H9 (cell line): ENCODE measurements at regions not wholly inside any gene's neighbourhood (a gene's known extent, or its start where the extent isn't known, plus 50 kb on each side); places are given as distances from the start of the nearest gene placed in this dataset.

ENCODE experiments used
- DNase-seq: peaks from one replicate; pipeline ENCODE4 v3.0.0-alpha.2; 2017
- H2AFZ ChIP-seq: one replicate; pipeline ENCODE4 v1.6.1; 2013; ENCODE audit warnings: mild to moderate bottlenecking, low read length, control low read depth, moderate library complexity
- H2AK5ac ChIP-seq: 2 replicates; pipeline ENCODE4 v1.6.1; 2013; ENCODE audit warnings: low read length, control low read depth, mixed read lengths; ENCODE audit not compliant: insufficient read length
- H2BK120ac ChIP-seq: one replicate; pipeline ENCODE4 v1.6.1; 2013; ENCODE audit warnings: low read depth, mild to moderate bottlenecking, low read length, control low read depth, inconsistent platforms; ENCODE audit not compliant: poor library complexity, severe bottlenecking
- H2BK12ac ChIP-seq: 2 replicates; pipeline ENCODE4 v1.6.1; 2013; ENCODE audit warnings: low read length, control low read depth, mixed read lengths, low read depth; ENCODE audit not compliant: insufficient read length
- H2BK15ac ChIP-seq: 2 replicates; pipeline ENCODE4 v1.6.1; 2013; ENCODE audit warnings: low read depth, low read length, control low read depth
- H2BK20ac ChIP-seq: one replicate; pipeline ENCODE4 v1.6.1; 2013; ENCODE audit warnings: low read depth, mild to moderate bottlenecking, low read length, control low read depth, inconsistent platforms; ENCODE audit not compliant: poor library complexity, severe bottlenecking
- H2BK5ac ChIP-seq: 2 replicates; pipeline ENCODE4 v1.6.1; 2013; ENCODE audit warnings: low read length, control low read depth, mixed read lengths; ENCODE audit not compliant: insufficient read length
- H3K14ac ChIP-seq: 2 replicates; pipeline ENCODE4 v1.6.1; 2013; ENCODE audit warnings: low read length, control low read depth; ENCODE audit not compliant: insufficient read depth
- H3K18ac ChIP-seq: 2 replicates; pipeline ENCODE4 v1.6.1; 2013; ENCODE audit warnings: low read depth, mild to moderate bottlenecking, mixed read lengths, low read length, control low read depth; ENCODE audit not compliant: insufficient read length
- H3K23ac ChIP-seq: 2 replicates; pipeline ENCODE4 v1.6.1; 2013; ENCODE audit warnings: low read length, control low read depth, mixed read lengths, low read depth; ENCODE audit not compliant: insufficient read length
- H3K23me2 ChIP-seq: 2 replicates; pipeline ENCODE4 v1.6.1; 2013; ENCODE audit warnings: low read depth, mild to moderate bottlenecking, mixed read lengths, low read length, control low read depth; ENCODE audit not compliant: insufficient read length, poor library complexity, severe bottlenecking
- H3K27ac ChIP-seq: 2 replicates; pipeline ENCODE4 v1.5.1; 2013; ENCODE audit warnings: low read length, control low read depth, mixed read lengths, low read depth; ENCODE audit not compliant: insufficient read length
- H3K27me3 ChIP-seq: 2 replicates; pipeline ENCODE4 v1.6.1; 2013; ENCODE audit warnings: low read length, control low read depth, inconsistent platforms; ENCODE audit not compliant: insufficient read depth
- H3K4ac ChIP-seq: 2 replicates; pipeline ENCODE4 v1.6.1; 2013; ENCODE audit warnings: low read depth, mild to moderate bottlenecking, control low read depth, inconsistent platforms, low read length, moderate library complexity
- H3K4me1 ChIP-seq: 2 replicates; pipeline ENCODE4 v1.6.1; 2013; ENCODE audit warnings: low read length, control low read depth, inconsistent platforms; ENCODE audit not compliant: insufficient read depth
- H3K4me2 ChIP-seq: 2 replicates; pipeline ENCODE4 v1.6.1; 2013; ENCODE audit warnings: low read length, control low read depth, mixed read lengths; ENCODE audit not compliant: insufficient read length, insufficient read depth
- H3K56ac ChIP-seq: 2 replicates; pipeline ENCODE4 v1.6.1; 2013; ENCODE audit warnings: low read depth, mild to moderate bottlenecking, mixed read lengths, low read length, control low read depth; ENCODE audit not compliant: insufficient read length
- H3K79me1 ChIP-seq: 2 replicates; pipeline ENCODE4 v1.6.1; 2013; ENCODE audit warnings: low read depth, mild to moderate bottlenecking, moderate library complexity, low read length, control low read depth, inconsistent platforms; ENCODE audit not compliant: insufficient read depth, poor library complexity, severe bottlenecking
- H3K79me2 ChIP-seq: 2 replicates; pipeline ENCODE4 v1.6.1; 2013; ENCODE audit warnings: low read length, control low read depth, inconsistent platforms; ENCODE audit not compliant: insufficient read depth
- H3K9ac ChIP-seq: 2 replicates; pipeline ENCODE4 v1.6.1; 2013; ENCODE audit warnings: low read length, control low read depth, mixed read lengths; ENCODE audit not compliant: insufficient read length; ENCODE audit errors: extremely low read depth
- H3K9me3 ChIP-seq: one replicate; pipeline ENCODE4 v1.6.1; 2013; ENCODE audit warnings: low read depth, low read length, inconsistent platforms; ENCODE audit not compliant: control insufficient read depth
- H3T11ph ChIP-seq: one replicate; pipeline ENCODE4 v1.6.1; 2013; ENCODE audit warnings: mild to moderate bottlenecking, low read length, control low read depth, inconsistent platforms
- H4K20me1 ChIP-seq: one replicate; pipeline ENCODE4 v1.6.1; 2013; ENCODE audit not compliant: control insufficient read depth, insufficient read length, insufficient read depth
- H4K5ac ChIP-seq: 2 replicates; pipeline ENCODE4 v1.6.1; 2013; ENCODE audit warnings: low read depth, mild to moderate bottlenecking, mixed read lengths, low read length, control low read depth; ENCODE audit not compliant: insufficient read length
- H4K8ac ChIP-seq: replicated peaks from 2 replicates; pipeline ENCODE4 v1.6.1; 2013; ENCODE audit warnings: low read length, control low read depth, mixed read lengths, low read depth; ENCODE audit not compliant: insufficient read length
- H4K91ac ChIP-seq: 2 replicates; pipeline ENCODE4 v1.6.1; 2013; ENCODE audit warnings: low read depth, mild to moderate bottlenecking, moderate library complexity, mixed read lengths, low read length, control low read depth; ENCODE audit not compliant: insufficient read length
- H3K27ac Mint-ChIP-seq, 3 experiments: 2 replicates in 2 of 3; 3 replicates in 1 of 3; pipeline ENCODE4 v1.8.0; 2020 to 2021; ENCODE audit warnings: mixed read lengths in 3 of 3, mild to moderate bottlenecking in 1 of 3, moderate library complexity in 1 of 3
- H3K27me3 Mint-ChIP-seq: 2 replicates; pipeline ENCODE4 v1.8.0; 2021; ENCODE audit warnings: low read depth, mild to moderate bottlenecking, moderate library complexity, mixed read lengths
- H3K36me3 Mint-ChIP-seq, 3 experiments: 2 replicates in 2 of 3; 3 replicates in 1 of 3; pipeline ENCODE4 v1.8.0; 2020 to 2021; ENCODE audit warnings: low read depth in 3 of 3, mixed read lengths in 3 of 3; ENCODE audit not compliant: insufficient read depth in 1 of 3
- H3K4me1 Mint-ChIP-seq, 2 experiments: 2 replicates each; pipeline ENCODE4 v1.8.0; 2020; ENCODE audit warnings: mixed read lengths in 2 of 2
- H3K4me3 Mint-ChIP-seq, 2 experiments: 2 replicates in 1 of 2; 3 replicates in 1 of 2; pipeline ENCODE4 v1.8.0; 2020 to 2021; ENCODE audit warnings: mild to moderate bottlenecking in 2 of 2, mixed read lengths in 2 of 2, moderate library complexity in 1 of 2
- H3K9me3 Mint-ChIP-seq, 2 experiments: 2 replicates in 1 of 2; 3 replicates in 1 of 2; pipeline ENCODE4 v1.8.0; 2020; ENCODE audit warnings: mild to moderate bottlenecking in 2 of 2, mixed read lengths in 2 of 2, moderate library complexity in 1 of 2
- CTCF ChIP-seq: fragments of 200-600 bp; sonication (generic); conservative IDR thresholded peaks from 3 replicates; pipeline ENCODE4 v1.8.0; 2021; ENCODE audit warnings: antibody characterized with exemption, mild to moderate bottlenecking
- WGBS: extraction: QIAGEN DNeasy Blood & Tissue Kit; methylation state at CpG from one replicate; pipeline ENCODE4 v1.1.7; 2013; ENCODE audit warnings: missing lambda C conversion rate, low lambda C conversion rate, mixed read lengths; ENCODE audit not compliant: insufficient read length; ENCODE audit errors: extremely low coverage; 5-methylcytosine and 5-hydroxymethylcytosine counted together

GRCh38 chr1:22231068-22231593 is 88.2 kb upstream of the WNT4 start:
- Histone ChIP-seq H3K4ac (no peak overlapping the region), H3K23ac (no peak overlapping the region), H2BK120ac (no peak overlapping the region), H4K20me1 (no peaks in the 10 kb centered on the region), H3K18ac (no peak overlapping the region), H4K8ac (no peak overlapping the region), H2BK12ac (no peak overlapping the region), H2BK15ac (no peak overlapping the region), H4K91ac (no peak overlapping the region), H3K79me2 (no peaks in the 10 kb centered on the region), H3K56ac (no peak overlapping the region), H2BK20ac (no peak overlapping the region), H3K9me3 (no peaks in the 10 kb centered on the region), H2AK5ac (no peak overlapping the region), H3K23me2 (no peaks in the 10 kb centered on the region), H2AFZ (no peak overlapping the region), H4K5ac (no peak overlapping the region), H3K9ac (no peak overlapping the region), H3K27ac (no peak overlapping the region), H3K27me3 (no peaks in the 10 kb centered on the region), H3K4me2 (no peak overlapping the region), H2BK5ac (no peak overlapping the region), H3K4me1 (no peaks in the 10 kb centered on the region; the same call in 1 of the 2 replicates), H3T11ph (no peak overlapping the region), H3K14ac (no peak overlapping the region), H3K79me1 (no peaks in the 10 kb centered on the region)
- WGBS, result no CpG with 5 or more reads among the region's 3 CpGs
- Mint-ChIP-seq H3K36me3 (no peaks in the 10 kb centered on the region), H3K27me3 (no peaks in the 10 kb centered on the region; the same call in 1 of the 2 replicates), H3K9me3 (no peaks in the 10 kb centered on the region), H3K27ac (no peak overlapping the region), H3K4me3 (no peak overlapping the region), H3K4me1 (peaks cover 37 to 67% of the 10 kb centered on the region in 2 experiments)
- no peak for DNase-seq
- TF ChIP-seq CTCF, result no peak
